ENCODE measurements at regions not wholly inside any gene's neighbourhood (a gene's known extent, or its start where the extent isn't known, plus 50 kb on each side); places are given as distances from the start of the nearest gene placed in this dataset.

DNA sequence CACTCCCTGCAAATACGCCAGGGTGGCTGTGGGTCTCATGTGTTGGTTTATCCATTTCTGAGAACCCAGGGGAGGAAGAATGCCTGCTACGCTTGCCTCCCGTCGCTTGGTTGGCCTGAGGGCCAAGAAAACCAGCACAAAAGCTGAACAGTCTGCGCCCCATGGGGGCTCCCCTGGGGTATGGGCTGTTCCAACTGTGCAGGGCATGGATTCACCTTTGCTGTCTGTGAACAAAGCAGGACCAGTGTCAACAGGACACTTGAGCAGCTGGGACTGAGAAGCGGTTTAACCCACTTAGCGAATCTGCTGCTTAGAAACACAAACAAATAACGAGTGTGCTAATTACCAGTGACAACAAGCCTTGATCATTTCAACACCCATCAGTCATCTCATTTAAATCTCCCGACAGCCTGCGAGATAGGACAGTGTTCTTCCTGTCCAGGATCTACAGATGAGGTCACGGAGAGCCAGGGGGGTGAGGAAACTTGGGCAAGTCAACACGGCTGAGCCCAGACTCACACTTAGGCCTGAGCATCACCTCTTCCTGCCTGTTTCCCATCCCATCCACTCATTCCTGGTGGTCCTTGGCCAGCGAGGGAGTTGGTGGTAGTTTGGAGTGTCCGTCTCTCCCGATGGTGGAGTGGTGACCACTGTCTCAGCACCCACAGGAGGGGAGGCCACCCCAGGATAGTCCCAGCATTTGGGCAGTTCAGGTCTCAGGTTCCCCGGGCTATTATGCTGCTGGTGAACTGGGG is 111.6 kb upstream of the HAAO start (continued):
- TF ChIP-seq ZNF462 (CRISPR knock-in tag; IDR thresholded peaks at IDR 0.05) = no peak
- no peak for TF ChIP-seq POLR2AphosphoS5 (IDR thresholded peaks at IDR 0.05; ENCODE audit: low read depth)

GRCh38 chr2:42902939-42903709 is 110.7 kb upstream of the HAAO start:
- ATAC-seq (no peak), DNase-seq (ENCODE audit: low spot score) (no peak)
- Histone ChIP-seq H4K20me1 (replicated peaks; ENCODE audit: insufficient read depth) (no peaks in the 10 kb centered on the region), H3K79me2 (replicated peaks; ENCODE audit: insufficient read depth) (no peaks in the 10 kb centered on the region), H3K27ac (ENCODE audit: low read depth) (no peak overlapping the region), H3K4me1 (ENCODE audit: insufficient read depth) (peaks cover 14% of the 10 kb centered on the region), H3F3A (replicated peaks; ENCODE audit: low read depth) (no peaks in the 10 kb centered on the region), H2AFZ (peak overlapping the region; percentile 43; the same call in 1 of the 2 replicates), H3K9me2 (ENCODE audit: insufficient read depth) (0 out of 2 replicates have a peak, but pooled peaks cover 6% of the 10 kb centered on the region), H3K36me3 (ENCODE audit: insufficient read depth) (no peaks in the 10 kb centered on the region), H3K4me2 (no peak overlapping the region), H3K27me3 (ENCODE audit: insufficient read depth) (no peaks in the 10 kb centered on the region), H3K4me3 (no peak overlapping the region)
- no peaks in the 10 kb centered on the region for H3K9me3 Mint-ChIP-seq
- no peak overlapping the region for H3K4me3 Mint-ChIP-seq
- no peak overlapping the region for H3K27ac Mint-ChIP-seq
- H3K36me3 Mint-ChIP-seq (ENCODE audit: low read depth) = no peaks in the 10 kb centered on the region
- peaks cover 21% of the 10 kb centered on the region for H3K4me1 Mint-ChIP-seq
- H3K27me3 Mint-ChIP-seq (ENCODE audit: insufficient read depth, low read depth, poor library complexity) = peaks cover 7% of the 10 kb centered on the region
- TF ChIP-seq EZH2phosphoT487 (IDR thresholded peaks at IDR 0.05; ENCODE audit: unreplicated experiment) (no peak), EZH2 (IDR thresholded peaks at IDR 0.05; ENCODE audit: low read depth, unreplicated experiment) (no peak), NANOG (IDR thresholded peaks at IDR 0.05; ENCODE audit: borderline replicate concordance) (no peak), STAT1 (IDR thresholded peaks at IDR 0.05; ENCODE audit: unreplicated experiment) (no peak), JUNB (IDR thresholded peaks at IDR 0.05; ENCODE audit: unreplicated experiment) (no peak), ZNF114 (CRISPR knock-in tag; IDR thresholded peaks at IDR 0.05) (no peak), CREB1 (CRISPR knock-in tag; IDR thresholded peaks at IDR 0.05; ENCODE audit: low read depth) (no peak)
- TF ChIP-seq, protein P1, sequence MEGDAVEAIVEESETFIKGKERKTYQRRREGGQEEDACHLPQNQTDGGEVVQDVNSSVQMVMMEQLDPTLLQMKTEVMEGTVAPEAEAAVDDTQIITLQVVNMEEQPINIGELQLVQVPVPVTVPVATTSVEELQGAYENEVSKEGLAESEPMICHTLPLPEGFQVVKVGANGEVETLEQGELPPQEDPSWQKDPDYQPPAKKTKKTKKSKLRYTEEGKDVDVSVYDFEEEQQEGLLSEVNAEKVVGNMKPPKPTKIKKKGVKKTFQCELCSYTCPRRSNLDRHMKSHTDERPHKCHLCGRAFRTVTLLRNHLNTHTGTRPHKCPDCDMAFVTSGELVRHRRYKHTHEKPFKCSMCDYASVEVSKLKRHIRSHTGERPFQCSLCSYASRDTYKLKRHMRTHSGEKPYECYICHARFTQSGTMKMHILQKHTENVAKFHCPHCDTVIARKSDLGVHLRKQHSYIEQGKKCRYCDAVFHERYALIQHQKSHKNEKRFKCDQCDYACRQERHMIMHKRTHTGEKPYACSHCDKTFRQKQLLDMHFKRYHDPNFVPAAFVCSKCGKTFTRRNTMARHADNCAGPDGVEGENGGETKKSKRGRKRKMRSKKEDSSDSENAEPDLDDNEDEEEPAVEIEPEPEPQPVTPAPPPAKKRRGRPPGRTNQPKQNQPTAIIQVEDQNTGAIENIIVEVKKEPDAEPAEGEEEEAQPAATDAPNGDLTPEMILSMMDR (conservative IDR thresholded peaks at IDR 0.05; ENCODE audit: low read depth in 2 of 2) = no peak
- TF ChIP-seq, protein P2, sequence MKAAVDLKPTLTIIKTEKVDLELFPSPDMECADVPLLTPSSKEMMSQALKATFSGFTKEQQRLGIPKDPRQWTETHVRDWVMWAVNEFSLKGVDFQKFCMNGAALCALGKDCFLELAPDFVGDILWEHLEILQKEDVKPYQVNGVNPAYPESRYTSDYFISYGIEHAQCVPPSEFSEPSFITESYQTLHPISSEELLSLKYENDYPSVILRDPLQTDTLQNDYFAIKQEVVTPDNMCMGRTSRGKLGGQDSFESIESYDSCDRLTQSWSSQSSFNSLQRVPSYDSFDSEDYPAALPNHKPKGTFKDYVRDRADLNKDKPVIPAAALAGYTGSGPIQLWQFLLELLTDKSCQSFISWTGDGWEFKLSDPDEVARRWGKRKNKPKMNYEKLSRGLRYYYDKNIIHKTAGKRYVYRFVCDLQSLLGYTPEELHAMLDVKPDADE (IDR thresholded peaks at IDR 0.05) = no peak

Data from GM23338 (cell line).